LNCAP (cell line): ENCODE measurements at regions not wholly inside any gene's neighbourhood (a gene's known extent, or its start where the extent isn't known, plus 50 kb on each side); places are given as distances from the start of the nearest gene placed in this dataset.

Experiments used
- CTCF ChIP-seq: fragments of 450-650 bp; IDR thresholded peaks from 2 replicates; pipeline ENCODE4 v1.5.1; 2017; ENCODE audit warnings: mild to moderate bottlenecking

- no peak for TF ChIP-seq CTCF
These were observed 361.6 kb downstream of the THBS2 start for GRCh38 chr6:168892031-168892430.

- no peak for TF ChIP-seq CTCF
These were observed 362.7 kb downstream of the THBS2 start for GRCh38 chr6:168890981-168891365.

- no peak for TF ChIP-seq CTCF
These were observed 363.2 kb downstream of the THBS2 start for GRCh38 chr6:168890306-168890980.

GRCh38 chr6:168888786-168889345 lies 364.8 kb downstream of the THBS2 start:
- TF ChIP-seq CTCF: no peak

- TF ChIP-seq CTCF: no peak
These were observed 365.5 kb downstream of the THBS2 start for GRCh38 chr6:168888102-168888501.

GRCh38 chr6:168887621-168888020 lies 366.0 kb downstream of the THBS2 start:
- no peak for TF ChIP-seq CTCF

GRCh38 chr6:168886964-168887363 lies 366.7 kb downstream of the THBS2 start:
- TF ChIP-seq CTCF: no peak
